ENCODE measurements at regions not wholly inside any gene's neighbourhood (a gene's known extent, or its start where the extent isn't known, plus 50 kb on each side); places are given as distances from the start of the nearest gene placed in this dataset.

DNA sequence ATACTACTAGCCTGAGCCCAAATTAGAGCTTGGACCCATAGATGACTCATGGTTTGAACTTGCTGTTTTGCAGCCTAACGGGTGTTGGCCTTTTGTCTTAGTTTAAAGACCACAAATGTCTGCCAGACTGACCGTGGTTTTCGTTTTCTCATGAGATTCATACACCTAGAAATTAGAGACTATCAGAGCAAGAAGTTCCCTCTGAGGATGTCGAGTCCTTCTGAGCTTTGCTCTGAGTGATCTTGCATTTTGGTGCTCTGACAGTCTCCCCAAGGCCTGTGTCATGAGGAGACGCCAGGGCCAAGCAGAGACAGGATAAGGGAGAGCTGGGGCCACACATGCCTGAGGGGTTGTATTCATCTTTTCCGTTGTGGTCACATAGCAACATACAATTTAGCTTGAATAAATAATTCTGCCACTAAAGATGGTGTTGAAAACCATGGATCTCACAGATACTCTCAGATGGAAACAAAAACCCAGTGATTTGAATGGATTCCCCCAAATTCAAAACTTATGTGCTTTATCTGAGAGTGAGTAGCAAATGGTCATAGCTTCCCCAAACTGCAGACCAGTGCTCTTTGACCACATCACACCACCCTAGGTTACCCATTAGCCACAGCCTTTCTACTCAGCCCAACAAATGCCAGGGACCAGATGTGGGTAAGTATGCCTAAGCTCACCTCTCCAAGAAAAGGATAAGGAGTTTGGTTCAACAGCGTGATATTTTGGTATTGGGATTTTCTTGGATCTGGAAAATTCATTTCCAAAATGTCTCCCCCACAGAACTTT, 762.0 kb upstream of the IGFBP3 start:
- Mint-ChIP-seq H3K4me3 (no peak overlapping the region), H3K27ac (no peak overlapping the region), H3K27me3 (ENCODE audit: insufficient read depth) (no peaks in the 10 kb centered on the region), H3K4me1 (ENCODE audit: low read depth) (no peaks in the 10 kb centered on the region), H3K9me3 (peaks cover 11% of the 10 kb centered on the region), H3K36me3 (ENCODE audit: low read depth) (no peaks in the 10 kb centered on the region)
- intact Hi-C loops (cut with micrococcal nuclease), result no loop called here
- no peak for DNase-seq (ENCODE audit: low spot score)

DNA sequence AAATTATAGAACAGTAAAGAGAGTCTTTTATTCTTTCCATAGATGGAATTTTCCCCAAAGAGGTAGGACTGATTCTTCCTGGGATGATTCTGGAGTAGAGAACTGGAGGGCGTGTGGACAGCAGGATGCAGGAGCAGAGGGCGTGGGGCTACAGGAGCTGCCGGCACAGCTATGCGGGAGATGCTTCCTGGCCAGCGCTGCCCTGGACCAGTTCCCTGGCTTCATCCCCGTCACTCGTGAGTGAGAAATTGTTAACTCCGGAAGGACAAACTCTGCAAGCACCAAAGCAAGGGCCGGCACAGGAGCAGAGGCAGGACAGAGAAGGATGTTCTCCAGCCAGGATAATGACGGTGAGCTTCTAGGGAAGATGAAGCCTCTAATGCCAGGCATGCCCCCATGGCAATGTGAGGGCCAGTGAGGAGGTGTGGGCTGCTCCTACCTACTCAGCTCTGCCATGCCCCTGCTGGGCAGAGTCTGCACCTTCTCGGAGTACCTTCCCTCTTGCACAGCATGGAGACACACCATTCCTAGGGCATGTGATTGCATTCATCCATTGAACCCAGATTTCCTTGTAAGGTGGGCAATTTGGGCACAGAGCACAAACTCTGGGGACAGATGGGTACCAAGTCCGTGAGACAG, 760.9 kb upstream of the IGFBP3 start:
- no peak overlapping the region for H3K4me3 Mint-ChIP-seq
- no peaks in the 10 kb centered on the region for H3K4me1 Mint-ChIP-seq (ENCODE audit: low read depth)
- no peaks in the 10 kb centered on the region for H3K27me3 Mint-ChIP-seq (ENCODE audit: insufficient read depth)
- no peak for DNase-seq (ENCODE audit: low spot score)
- H3K9me3 Mint-ChIP-seq, result peaks cover 11% of the 10 kb centered on the region
- H3K27ac Mint-ChIP-seq, result no peak overlapping the region
- intact Hi-C loops (cut with micrococcal nuclease), result no loop called here
- no peaks in the 10 kb centered on the region for H3K36me3 Mint-ChIP-seq (ENCODE audit: low read depth)

- H3K4me3 Mint-ChIP-seq, result no peak overlapping the region
- H3K4me1 Mint-ChIP-seq (ENCODE audit: low read depth), result no peaks in the 10 kb centered on the region
- H3K36me3 Mint-ChIP-seq (ENCODE audit: low read depth), result no peaks in the 10 kb centered on the region
- no peak for DNase-seq (ENCODE audit: low spot score)
- no peaks in the 10 kb centered on the region for H3K27me3 Mint-ChIP-seq (ENCODE audit: insufficient read depth)
- intact Hi-C loops (cut with micrococcal nuclease), result no loop called here
- peaks cover 11% of the 10 kb centered on the region for H3K9me3 Mint-ChIP-seq
- no peak overlapping the region for H3K27ac Mint-ChIP-seq
Observed at GRCh38 chr7:46680147-46680546, 759.1 kb upstream of the IGFBP3 start.

- Mint-ChIP-seq H3K36me3 (ENCODE audit: low read depth) (no peaks in the 10 kb centered on the region), H3K4me3 (no peak overlapping the region), H3K27ac (no peak overlapping the region), H3K27me3 (ENCODE audit: insufficient read depth) (no peaks in the 10 kb centered on the region), H3K9me3 (peaks cover 11% of the 10 kb centered on the region), H3K4me1 (ENCODE audit: low read depth) (no peaks in the 10 kb centered on the region)
- no peak for DNase-seq (ENCODE audit: low spot score)
- intact Hi-C loops (cut with micrococcal nuclease), result no loop called here
Observed at GRCh38 chr7:46679671-46680070, 758.6 kb upstream of the IGFBP3 start.

- no peak for DNase-seq (ENCODE audit: low spot score)
- intact Hi-C loops (cut with micrococcal nuclease), result no loop called here
- Mint-ChIP-seq H3K4me1 (ENCODE audit: low read depth) (no peaks in the 10 kb centered on the region), H3K27ac (no peak overlapping the region), H3K9me3 (peaks cover 11% of the 10 kb centered on the region), H3K27me3 (ENCODE audit: insufficient read depth) (no peaks in the 10 kb centered on the region), H3K36me3 (ENCODE audit: low read depth) (no peaks in the 10 kb centered on the region), H3K4me3 (no peak overlapping the region)
Observed at GRCh38 chr7:46678421-46678820, 757.3 kb upstream of the IGFBP3 start.

GRCh38 chr7:46675456-46675855, 754.4 kb upstream of the IGFBP3 start:
- Mint-ChIP-seq H3K9me3 (peaks cover 3% of the 10 kb centered on the region), H3K27ac (no peak overlapping the region), H3K4me1 (ENCODE audit: low read depth) (no peaks in the 10 kb centered on the region), H3K4me3 (no peak overlapping the region), H3K36me3 (ENCODE audit: low read depth) (no peaks in the 10 kb centered on the region), H3K27me3 (ENCODE audit: insufficient read depth) (no peaks in the 10 kb centered on the region)
- intact Hi-C loops (cut with micrococcal nuclease), result no loop called here
- DNase-seq (ENCODE audit: low spot score), result no peak

DNA sequence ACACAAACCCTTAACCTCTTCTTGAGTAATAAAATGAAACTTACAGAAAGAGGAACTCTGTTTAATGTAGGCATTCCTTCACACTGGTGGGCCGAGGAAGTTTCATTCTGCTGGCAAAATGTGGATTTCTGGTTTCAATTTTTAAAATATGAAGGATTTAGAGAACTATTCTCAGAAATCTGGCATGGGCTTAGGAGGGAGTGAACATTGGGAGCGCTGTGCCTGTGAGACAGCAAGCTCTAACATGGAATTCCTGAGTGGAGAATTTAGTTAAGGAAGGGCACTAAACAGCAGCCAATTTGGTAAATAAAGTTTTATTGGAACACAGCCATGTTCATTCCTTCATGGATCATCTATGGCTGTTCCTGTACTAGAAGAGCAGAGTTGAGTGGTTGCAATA, 751.8 kb upstream of the IGFBP3 start:
- Mint-ChIP-seq H3K36me3 (ENCODE audit: low read depth) (no peaks in the 10 kb centered on the region), H3K27ac (no peak overlapping the region), H3K27me3 (ENCODE audit: insufficient read depth) (no peaks in the 10 kb centered on the region), H3K9me3 (peaks cover 5% of the 10 kb centered on the region), H3K4me1 (ENCODE audit: low read depth) (no peaks in the 10 kb centered on the region), H3K4me3 (no peak overlapping the region)
- intact Hi-C loops (cut with micrococcal nuclease), result no loop called here
- no peak for DNase-seq (ENCODE audit: low spot score)

DNA sequence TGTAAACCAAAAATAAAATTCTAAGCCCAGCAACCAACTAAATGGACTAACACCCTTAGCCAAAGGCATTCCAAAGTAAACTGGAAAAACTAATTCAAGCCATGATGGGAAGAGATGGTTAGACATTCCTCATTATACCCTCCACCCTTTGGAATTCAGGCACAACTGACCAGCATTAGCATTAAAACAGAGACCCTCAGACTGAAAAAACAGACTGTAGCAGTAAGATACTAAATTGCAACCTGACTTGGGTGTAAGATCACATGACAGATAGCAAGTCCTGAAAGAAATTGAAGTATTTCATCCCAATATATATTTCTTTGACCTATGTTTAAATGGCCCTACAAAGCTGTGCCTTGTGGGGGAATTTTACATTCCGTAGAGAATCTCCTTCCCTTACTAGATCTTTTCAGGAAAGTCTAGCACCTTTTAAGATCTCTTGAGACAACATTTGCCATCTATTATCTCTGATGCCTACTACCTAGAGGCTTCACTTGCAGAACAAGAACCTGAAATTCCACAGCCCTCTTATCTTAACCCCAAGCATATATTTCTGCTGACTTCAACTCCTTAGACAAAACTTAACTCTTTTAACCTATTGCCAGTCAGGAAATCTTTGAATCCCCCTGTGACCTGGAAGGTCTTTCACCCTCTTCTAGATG, 750.2 kb upstream of the IGFBP3 start:
- Mint-ChIP-seq H3K27me3 (ENCODE audit: insufficient read depth) (no peaks in the 10 kb centered on the region), H3K36me3 (ENCODE audit: low read depth) (no peaks in the 10 kb centered on the region), H3K4me1 (ENCODE audit: low read depth) (no peaks in the 10 kb centered on the region), H3K9me3 (peaks cover 5% of the 10 kb centered on the region), H3K27ac (no peak overlapping the region), H3K4me3 (no peak overlapping the region)
- DNase-seq (ENCODE audit: low spot score), result no peak
- intact Hi-C loops (cut with micrococcal nuclease), result no loop called here

- DNase-seq (ENCODE audit: low spot score), result no peak
- Mint-ChIP-seq H3K27ac (no peak overlapping the region), H3K27me3 (ENCODE audit: insufficient read depth) (no peaks in the 10 kb centered on the region), H3K36me3 (ENCODE audit: low read depth) (no peaks in the 10 kb centered on the region), H3K4me1 (ENCODE audit: low read depth) (no peaks in the 10 kb centered on the region), H3K9me3 (peaks cover 5% of the 10 kb centered on the region), H3K4me3 (no peak overlapping the region)
- intact Hi-C loops (cut with micrococcal nuclease), result no loop called here
Observed at GRCh38 chr7:46669028-46669427, 748.0 kb upstream of the IGFBP3 start.

DNA sequence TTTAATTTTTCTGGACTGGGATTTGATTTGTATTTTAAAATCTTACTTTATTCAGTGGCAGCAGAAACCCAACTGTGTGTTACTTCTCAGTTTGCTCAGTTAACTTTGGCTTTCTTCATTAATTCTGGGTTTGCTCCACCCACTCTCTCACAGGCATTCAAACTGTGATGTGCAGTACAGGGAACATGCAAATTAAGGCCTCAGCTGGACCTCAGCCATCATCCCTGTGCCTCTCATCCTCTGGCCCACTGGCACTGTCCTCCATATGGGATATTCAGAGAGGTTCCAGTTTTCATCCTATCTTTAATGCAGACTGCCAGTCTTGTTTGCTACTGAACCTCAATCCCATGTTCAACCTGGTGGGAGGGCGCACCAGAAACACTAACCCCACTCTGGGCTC, 743.4 kb upstream of the IGFBP3 start:
- Mint-ChIP-seq H3K27me3 (ENCODE audit: insufficient read depth) (no peaks in the 10 kb centered on the region), H3K9me3 (no peaks in the 10 kb centered on the region), H3K4me1 (ENCODE audit: low read depth) (no peaks in the 10 kb centered on the region), H3K36me3 (ENCODE audit: low read depth) (no peaks in the 10 kb centered on the region), H3K27ac (no peak overlapping the region), H3K4me3 (no peak overlapping the region)
- no peak for DNase-seq (ENCODE audit: low spot score)
- intact Hi-C loops (cut with micrococcal nuclease), result no loop called here

DNA sequence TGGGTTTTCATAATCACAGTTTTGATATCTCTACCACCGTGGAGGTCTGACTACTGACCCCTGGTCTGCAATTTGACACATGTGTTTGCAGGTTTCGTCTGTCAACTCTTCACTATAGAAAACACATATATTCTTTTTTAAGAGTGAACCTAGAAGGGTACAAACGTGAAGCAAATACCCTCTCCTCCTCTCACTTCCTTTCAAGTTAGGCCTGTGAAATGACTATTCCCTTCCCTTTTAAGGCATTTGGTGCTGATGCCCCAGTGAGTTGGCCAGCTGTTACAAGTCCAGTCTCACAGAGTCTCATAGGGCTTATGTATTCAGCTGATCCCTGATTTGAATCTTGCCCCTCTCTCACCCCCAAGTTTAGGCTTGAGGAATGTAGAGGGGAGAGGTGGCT, 742.0 kb upstream of the IGFBP3 start:
- DNase-seq (ENCODE audit: low spot score), result no peak
- Mint-ChIP-seq H3K4me3 (no peak overlapping the region), H3K4me1 (ENCODE audit: low read depth) (no peaks in the 10 kb centered on the region), H3K27ac (no peak overlapping the region), H3K36me3 (ENCODE audit: low read depth) (no peaks in the 10 kb centered on the region), H3K9me3 (no peaks in the 10 kb centered on the region), H3K27me3 (ENCODE audit: insufficient read depth) (no peaks in the 10 kb centered on the region)
- intact Hi-C loops (cut with micrococcal nuclease), result no loop called here

GRCh38 chr7:46661431-46661830, 740.4 kb upstream of the IGFBP3 start:
- DNase-seq (ENCODE audit: low spot score), result no peak
- no peaks in the 10 kb centered on the region for H3K4me1 Mint-ChIP-seq (ENCODE audit: low read depth)
- H3K9me3 Mint-ChIP-seq, result peaks cover 3% of the 10 kb centered on the region
- H3K4me3 Mint-ChIP-seq, result no peak overlapping the region
- intact Hi-C loops (cut with micrococcal nuclease), result no loop called here
- no peaks in the 10 kb centered on the region for H3K27me3 Mint-ChIP-seq (ENCODE audit: insufficient read depth)
- H3K27ac Mint-ChIP-seq, result no peak overlapping the region
- no peaks in the 10 kb centered on the region for H3K36me3 Mint-ChIP-seq (ENCODE audit: low read depth)

DNA sequence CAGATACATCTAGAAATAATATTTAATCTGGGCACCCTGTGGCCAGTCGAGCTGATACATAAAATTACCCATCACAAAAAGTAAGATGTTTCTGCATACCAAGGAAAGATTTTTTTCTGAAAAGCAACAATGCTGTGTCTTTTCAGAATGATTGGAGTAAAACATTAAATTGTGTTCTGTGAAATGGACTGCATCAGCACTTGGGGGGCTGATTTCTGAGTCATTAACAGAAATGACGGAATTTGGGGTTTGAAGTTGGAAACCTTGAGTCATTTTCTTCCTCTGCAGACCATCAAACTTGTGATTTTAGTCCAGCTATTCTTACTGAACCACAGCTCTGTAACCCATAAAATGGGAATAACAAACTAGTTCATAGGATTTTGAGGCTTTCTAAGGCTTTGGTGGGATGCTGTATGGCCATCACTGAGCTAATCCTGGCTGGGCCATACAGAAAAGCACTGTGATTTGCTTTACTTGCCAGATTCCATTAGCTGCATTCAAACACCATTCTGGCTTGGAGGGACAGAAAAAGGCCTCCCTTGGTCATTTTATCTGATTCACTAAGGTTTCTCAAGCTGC, 739.4 kb upstream of the IGFBP3 start:
- no peak overlapping the region for H3K27ac Mint-ChIP-seq
- H3K27me3 Mint-ChIP-seq (ENCODE audit: insufficient read depth), result no peaks in the 10 kb centered on the region
- H3K4me1 Mint-ChIP-seq (ENCODE audit: low read depth), result no peaks in the 10 kb centered on the region
- DNase-seq (ENCODE audit: low spot score), result no peak
- intact Hi-C loops (cut with micrococcal nuclease), result no loop called here
- H3K9me3 Mint-ChIP-seq, result peaks cover 7% of the 10 kb centered on the region
- no peak overlapping the region for H3K4me3 Mint-ChIP-seq
- H3K36me3 Mint-ChIP-seq (ENCODE audit: low read depth), result no peaks in the 10 kb centered on the region
